HUDEP-2 (cell line): ENCODE measurements at regions not wholly inside any gene's neighbourhood (a gene's known extent, or its start where the extent isn't known, plus 50 kb on each side); places are given as distances from the start of the nearest gene placed in this dataset.

Experiments
- DNase-seq, 76 experiments: peaks; one replicate each; lab custom pipeline; 2025; ENCODE audit not compliant: unreplicated experiment in 76 of 76; lab: John Stamatoyannopoulos, UW

DNA sequence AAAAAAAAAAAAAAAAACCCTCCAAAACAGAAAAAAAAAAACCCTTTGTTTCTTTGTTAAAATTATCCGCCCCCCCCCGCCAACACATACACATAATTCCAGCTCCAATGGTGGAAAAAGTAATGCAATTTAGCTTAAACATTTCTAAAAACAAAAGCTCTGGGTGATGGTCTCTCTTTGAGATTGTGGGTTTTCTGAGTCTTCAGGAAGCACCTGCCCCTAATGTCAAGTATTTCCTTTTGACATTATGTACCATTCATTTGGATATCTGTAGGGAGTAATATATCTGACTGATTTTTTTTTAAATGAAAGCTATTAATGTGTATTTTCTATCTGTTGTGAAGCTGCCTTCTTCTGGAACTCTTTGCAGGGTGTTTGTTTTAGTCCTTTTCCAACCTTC lies 389.7 kb downstream of the TAF11L14 start:
- DNase-seq: no peak

DNA sequence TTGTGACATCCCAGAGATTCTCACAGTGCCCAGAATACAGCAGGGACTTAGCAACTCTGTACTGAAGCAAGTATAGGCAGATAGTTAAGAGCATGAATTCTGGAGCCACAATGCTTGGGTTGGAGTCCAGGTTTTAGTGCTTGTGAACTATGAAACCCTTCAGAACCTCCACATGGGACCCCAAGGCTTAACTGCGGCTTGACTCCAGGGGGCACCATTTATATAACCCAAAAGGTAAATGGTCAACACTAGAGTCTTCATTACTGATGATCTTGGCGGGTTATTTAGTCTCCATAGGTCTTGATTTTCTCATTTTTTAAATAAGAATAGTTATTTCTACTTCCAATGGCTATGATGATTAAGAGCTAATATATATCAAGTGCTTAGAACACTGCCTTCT lies 390.3 kb downstream of the TAF11L14 start:
- no peak for DNase-seq

DNA sequence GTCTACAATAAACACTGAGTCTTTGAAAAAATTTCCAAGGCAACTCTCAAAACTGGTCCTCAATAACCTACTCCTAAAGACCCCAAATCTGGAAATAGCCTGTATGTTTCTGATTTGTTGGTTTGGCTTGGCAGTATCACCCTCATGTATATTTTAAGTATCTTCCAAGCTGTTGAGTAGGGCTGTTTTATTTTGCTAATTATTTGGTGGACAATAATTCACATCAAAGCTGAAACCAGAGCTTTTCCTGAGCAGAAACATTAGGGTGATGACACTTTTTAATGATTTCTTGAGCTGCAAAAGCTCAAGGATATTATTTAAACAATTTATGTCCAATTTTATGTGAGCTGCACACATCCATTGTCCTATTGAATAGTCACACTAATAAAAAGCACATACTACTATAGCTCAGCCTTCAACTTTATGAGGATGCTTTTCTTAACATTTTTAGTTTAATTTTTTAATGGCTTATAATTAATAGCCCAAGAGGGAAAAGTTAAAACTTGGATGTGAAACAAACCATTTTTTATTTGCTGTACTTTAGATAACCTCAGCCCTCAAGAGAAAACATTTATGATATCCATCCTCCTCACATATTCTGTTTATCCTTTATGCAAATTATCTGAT lies 393.1 kb downstream of the TAF11L14 start:
- no peak for DNase-seq

DNA sequence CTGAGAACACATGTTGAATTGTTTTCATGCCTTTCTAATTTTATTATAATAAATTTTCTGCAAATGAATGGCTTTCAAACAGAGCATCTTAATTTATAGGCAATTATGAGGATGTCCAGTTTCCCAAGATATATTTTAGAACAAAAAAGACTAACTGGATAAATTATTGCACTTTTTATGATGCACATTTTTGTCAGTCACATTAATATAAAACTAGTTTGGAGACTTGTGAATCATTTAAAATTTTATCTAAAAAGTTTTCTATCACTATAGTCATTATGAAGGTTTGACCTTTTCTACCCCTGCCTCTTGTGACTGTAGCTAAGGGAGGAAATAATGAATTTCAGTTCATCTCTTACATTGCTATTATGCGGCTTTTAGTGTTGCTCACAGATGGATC lies 393.8 kb downstream of the TAF11L14 start:
- DNase-seq: no peak

DNA sequence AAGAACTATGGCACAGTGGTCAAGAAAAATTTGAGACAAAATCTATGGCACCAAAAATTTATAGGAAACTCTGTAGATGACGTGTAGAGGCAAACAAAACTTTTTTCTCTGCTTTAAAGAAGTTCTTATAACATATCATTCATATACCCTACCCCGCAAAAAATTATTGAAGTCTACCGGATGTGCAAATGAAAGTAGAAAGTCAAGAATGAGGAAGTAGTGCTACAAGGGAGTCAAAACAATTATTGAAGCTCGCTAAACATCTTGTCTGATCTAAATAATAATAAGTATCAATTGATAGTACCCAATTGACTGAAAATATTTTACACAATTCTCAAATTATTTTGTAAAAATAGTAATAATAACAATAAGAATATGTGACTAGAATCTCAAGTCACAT lies 398.5 kb downstream of the TAF11L14 start:
- DNase-seq: no peak

DNA sequence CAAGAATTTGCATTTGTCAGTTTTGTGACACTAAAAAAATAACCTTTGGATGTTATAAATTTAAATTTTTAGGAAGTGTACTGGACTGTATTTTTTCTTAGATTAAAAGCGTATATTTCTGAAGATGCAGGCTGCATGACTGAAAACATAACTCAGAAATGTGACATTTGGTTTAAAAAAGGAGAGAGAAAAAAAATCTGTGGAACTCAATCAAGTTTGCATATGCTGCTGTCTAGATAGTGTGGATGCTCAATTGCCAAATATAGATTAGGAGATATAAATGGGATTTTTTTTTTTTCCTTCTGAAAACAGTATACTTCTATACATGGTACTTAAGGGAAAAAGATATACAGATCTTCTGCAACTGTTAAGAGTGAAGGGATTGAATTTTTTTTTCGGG lies 402.3 kb downstream of the TAF11L14 start:
- DNase-seq: no peak

DNA sequence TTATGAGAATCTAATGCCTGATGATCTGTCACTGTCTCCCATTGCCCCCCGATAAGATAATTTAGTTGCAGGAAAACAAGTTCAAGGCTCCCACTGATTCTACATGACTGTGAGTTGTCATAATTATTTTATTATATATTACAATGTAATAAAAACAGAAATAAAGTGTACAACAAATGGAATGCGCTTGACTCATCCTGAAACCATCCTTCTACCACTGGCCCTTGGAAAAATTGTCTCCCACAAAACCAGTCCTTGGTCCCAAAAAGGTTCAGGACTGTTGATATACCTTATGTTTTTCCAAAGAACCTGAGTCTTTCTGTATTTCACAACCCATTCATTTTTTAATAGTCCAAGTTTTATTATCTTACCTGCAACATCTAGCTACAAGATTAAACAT lies 403.5 kb downstream of the TAF11L14 start:
- no peak for DNase-seq

DNA sequence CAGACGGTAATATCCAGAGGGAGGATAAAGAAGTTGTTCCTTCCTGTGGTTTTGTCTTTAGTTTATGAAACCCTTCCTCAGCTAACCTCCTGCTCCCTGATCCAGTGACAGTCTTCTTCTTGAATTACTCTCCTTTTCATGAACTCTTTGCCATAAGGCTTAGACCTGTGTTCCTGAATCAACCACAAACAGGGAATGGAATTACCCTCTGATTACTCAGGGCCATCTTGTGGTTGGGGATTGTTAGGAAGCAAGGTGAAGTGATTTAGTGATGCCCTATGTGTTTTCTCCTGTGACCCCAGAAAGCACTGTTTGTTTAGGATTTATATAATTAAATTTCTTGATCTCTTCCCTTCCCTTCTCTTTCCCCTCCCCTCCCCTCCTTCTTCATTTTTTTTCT lies 409.1 kb downstream of the TAF11L14 start:
- DNase-seq: no peak

DNA sequence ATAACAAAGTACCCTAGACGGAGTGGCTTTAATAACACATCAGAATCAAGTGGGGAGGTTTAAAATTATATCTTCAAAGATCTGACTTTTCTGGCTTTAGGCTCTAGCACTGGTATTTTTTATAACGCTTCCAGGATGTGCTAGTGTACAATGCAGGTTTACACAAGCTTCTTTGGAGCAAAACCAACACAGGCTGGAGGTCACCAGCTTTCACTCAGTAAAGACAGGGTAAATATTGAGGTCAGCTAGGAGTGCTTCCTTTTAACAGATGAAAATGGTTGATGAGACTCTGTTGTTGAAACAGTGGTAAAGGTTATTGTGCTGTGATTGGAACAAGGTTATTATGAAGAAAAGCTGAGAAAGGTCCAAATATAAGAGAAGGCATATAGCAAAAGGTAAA lies 414.2 kb downstream of the TAF11L14 start:
- DNase-seq: no peak

DNA sequence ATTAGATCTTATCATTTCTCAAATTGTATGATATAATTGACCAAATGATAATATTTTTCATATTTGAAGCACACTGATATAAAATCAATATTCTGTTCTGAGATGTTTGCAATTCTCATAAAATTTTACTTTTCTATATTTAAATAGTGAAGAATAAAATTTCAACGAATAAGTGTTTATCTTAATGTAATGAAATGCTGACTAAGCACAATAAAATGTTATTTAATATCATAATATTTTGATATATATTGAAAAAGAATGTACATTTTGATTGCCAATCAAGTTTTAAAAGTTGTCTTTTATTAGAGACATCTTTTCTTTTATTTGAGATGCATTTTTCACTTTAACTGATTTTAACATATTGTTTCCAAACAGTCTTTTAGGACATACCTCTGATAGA lies 416.1 kb downstream of the TAF11L14 start:
- DNase-seq: no peak

DNA sequence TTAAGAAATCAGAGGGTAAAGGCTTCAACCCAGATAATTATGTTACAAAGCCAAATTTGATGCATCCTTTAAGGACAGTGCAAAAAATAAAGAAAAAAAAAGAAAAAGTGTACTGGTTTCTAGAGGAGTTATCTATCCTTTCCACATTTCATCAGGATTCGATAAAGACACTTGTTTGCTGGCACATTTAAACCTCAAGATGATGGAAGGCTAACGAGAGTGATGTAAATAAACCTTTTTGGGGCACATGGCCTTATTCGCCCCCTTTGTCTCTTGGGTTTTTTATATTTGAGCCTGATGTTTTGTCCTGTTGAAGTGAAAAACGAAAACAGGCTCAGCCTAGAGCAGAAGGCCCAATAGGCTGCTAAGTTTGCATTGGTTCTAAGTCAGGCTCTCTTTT lies 416.5 kb downstream of the TAF11L14 start:
- no peak for DNase-seq

DNA sequence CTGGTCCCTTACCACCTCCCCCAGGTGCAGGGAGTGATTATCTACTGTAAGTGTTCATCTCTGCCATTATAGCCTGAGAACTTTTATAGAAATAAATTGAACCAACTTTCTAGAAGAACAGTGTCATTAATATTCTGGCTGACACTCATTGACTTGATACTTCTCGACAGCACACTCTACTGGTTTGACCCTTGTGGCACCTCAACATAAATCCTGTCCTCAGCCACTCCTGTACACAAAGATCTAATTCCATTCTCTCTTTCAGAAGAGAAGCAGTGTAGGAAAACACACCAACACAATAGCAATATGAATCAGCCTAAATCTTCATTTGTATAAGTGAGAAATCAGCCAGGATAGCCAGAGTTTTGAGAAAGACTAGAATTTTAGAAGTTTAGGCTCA lies 417.7 kb downstream of the TAF11L14 start:
- DNase-seq: no peak

DNA sequence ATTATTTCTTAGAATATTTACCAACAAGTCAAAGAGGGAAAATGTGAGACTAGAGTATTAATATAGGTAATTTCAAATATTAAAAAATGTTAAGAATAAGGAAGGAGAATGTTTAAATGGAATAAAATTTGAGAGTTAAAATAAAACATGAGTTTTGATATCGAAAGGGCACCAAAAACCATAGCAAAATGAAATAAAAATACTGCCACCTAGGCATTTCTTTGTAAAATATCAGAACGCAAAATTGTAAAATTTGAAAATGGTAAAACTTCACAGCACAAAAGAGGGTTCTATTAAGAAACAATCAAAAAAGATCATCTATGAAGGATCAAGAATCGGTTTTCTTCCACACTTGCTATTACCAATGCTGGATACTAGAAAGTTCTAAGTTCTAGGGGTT lies 418.3 kb downstream of the TAF11L14 start:
- DNase-seq: no peak

DNA sequence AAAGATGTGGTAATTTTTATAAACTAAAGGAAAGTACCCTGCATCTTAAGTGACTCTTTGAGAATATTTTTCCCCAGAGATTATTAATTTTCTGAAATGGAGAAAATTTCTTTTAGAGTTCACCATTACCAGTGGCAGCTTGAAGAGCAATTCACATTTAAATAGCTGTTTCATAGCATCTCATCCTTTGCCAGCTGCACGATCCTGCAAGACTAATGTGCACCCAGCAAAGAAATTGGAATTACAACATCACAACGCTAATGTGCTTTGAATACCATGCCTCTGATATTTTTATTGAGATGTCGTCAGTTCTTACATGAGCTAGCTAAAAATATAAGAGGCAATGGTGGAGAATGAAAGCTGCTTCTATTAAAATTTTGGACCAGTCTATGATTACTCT lies 423.5 kb downstream of the TAF11L14 start:
- DNase-seq: no peak

DNA sequence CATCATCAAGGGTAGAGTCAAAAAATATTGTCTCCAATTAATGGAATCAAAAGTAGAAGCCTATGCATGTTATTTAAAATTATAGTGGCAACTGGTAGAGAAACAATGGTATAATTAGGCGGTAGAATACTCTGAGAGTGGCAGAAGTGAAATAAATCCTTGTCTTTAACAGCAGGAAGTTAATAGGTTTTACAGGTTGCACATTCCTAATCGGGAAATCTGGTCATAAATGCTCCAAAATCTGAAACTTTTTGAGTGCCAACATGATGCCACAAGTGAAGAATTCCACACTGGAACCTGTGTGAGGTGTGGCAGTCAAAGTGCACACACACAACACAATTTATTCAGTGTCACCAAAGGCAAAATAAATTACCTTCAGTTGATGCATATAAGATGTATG lies 433.4 kb downstream of the TAF11L14 start:
- DNase-seq: no peak

DNA sequence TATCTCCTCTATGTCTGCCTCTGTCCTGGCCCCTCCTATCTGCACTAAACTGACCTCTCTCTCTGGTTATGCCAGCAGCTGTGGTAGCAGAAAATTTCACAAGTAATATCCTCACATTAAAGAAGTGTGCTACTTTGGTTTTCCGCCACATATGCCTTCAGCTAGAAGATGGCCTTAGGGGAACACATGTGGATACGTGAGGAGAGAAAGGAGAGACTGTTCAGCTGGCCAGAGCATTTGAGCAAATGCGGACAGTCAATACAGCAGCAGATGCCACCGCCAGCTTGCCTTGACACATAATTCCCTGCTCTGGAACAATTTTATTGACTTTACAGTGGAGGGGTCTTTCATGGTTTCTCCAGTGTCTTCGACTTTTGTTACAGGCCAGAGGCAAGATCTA lies 434.6 kb downstream of the TAF11L14 start:
- no peak for DNase-seq

DNA sequence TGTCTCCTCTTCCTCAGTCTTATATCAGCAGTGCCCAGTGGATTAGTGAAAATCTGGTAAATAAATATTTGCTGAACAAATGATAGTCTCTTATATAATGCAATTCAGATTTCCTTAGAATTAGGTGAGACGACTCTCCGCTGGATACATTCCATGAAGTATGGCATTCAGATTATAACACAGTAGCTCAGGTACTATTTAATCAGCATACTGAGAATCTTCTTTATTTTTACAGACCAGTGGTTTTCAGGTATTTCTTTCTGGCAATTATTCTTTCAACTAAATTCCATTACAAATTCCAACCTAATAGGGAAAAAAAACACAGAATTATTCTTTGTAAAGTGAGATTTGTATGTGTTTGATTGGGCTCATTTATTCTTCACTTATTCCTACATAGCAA lies 435.5 kb downstream of the TAF11L14 start:
- no peak for DNase-seq

DNA sequence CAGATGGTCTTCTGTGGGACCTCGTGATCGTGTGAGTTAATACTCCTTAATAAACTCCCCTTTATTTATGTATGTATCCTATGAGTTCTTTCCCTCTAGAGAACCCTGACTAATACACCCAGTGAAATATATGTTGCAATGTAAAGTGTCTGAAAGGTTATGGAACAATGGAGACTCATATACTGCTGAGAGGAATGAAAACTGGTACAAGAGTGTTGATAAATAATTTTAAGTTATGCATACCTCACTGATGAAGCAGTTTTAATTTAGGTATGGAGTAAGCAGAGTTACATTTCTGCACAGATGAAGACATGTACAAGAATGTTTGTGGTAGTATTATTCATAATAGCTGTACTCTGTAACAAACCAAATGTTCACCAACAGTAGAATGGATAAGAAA lies 438.3 kb downstream of the TAF11L14 start:
- no peak for DNase-seq

DNA sequence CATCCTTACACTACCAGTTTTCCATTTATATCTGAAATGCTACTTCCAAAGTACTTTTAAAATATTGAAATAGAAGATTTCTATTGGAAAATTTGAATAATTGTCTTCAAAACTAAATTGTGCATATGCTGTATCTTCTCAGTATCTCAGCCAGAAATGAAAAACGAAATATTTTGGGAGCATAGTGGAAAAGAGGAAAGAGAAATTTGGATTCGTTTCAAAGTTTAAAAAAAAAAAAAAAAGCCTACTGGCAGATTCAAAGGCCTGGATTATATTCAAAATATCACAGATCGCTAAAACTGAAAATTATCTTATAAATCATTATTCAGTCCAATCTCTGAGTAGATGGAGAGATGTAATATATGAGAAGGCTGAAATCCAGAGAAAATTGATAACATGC lies 440.7 kb downstream of the TAF11L14 start:
- no peak for DNase-seq

DNA sequence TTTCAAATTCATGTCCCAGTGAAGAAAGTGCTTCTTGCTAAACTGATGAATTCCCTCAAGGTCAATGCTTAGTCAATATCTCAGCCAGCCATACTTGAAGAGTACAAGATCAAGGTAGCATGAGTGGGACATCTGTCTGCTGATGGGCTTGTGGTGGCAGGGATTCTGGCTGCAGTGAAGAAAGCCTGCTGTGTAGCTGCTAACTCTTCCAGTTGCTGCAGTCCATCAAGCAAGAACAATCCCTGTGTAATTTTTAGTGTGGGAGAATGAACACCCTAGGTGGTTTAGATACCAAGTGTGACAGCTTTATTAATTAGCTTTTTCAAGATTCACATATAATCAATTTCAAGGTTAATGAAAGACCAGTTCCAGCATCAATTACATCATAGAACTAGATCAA lies 443.9 kb downstream of the TAF11L14 start:
- DNase-seq: no peak

DNA sequence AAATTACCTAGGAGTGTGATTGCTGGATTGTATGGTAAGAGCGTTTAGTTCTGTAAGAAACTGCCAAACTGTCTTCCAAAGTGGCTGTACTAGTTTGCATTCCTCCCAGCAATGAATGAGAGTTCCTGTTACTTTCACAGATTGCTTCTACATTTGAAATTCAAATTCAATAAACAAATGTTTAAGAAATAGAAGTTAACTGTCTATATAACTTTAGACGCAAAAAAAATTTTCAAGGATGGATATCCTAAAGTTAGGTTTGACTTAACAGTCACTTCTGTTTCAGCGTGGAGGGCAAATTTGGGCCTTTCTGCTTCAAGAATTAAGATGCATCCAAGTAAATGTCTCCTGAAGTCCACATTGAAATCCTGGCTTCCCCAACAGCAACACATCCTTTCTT lies 445.6 kb downstream of the TAF11L14 start:
- no peak for DNase-seq

DNA sequence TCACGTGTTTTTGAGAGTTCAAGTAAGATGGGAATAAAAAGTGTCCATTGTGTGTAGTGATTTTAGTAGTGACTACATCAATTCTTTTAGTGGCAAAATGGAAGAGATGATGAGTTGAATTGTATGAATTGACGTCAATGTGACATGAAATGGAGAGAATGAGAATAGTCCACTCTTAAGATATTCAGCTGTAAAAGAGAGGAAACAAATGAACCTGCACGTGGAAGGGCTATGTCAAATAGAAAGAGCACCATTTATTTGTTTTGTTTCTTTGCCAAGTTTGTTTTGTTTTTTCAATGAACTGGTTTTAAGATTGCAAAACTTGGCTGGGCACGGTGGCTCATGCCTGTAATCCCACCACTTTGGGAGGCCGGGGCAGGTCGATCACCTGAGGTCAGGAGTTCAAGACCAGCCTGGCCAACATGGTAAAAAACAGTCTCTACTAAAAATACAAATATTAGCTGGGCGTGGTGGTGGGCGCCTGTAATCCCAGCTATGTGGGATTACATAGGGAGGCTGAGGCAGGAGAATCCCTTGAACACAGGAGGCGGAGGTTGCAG lies 453.8 kb downstream of the TAF11L14 start:
- no peak for DNase-seq

DNA sequence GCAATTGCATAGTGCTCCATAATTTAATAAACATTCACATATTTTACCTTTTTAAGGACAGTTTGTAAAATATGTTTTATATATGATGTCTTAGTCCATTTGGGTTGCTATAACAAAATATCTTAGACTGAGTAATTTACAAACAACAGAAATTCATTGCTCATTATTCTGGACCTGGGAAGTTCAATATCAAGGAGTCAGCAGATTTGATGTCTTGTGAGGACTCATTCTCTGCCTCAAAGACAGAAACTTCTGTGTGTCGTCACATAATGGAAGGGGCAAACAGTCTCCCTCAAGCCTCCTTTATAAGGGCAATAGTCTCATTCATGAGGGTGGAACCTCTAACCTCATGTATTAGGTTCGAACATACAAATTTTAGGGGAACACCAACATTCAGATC lies 455.9 kb downstream of the TAF11L14 start:
- no peak for DNase-seq
